Hippocampal formation (tissue), 2 donors: ENCODE measurements at regions not wholly inside any gene's neighbourhood (a gene's known extent, or its start where the extent isn't known, plus 50 kb on each side); places are given as distances from the start of the nearest gene placed in this dataset.

Experiments
- DNase-seq, 2 donors: peaks; one replicate each; lab custom pipeline; 2025; lab: John Stamatoyannopoulos, UW

DNA sequence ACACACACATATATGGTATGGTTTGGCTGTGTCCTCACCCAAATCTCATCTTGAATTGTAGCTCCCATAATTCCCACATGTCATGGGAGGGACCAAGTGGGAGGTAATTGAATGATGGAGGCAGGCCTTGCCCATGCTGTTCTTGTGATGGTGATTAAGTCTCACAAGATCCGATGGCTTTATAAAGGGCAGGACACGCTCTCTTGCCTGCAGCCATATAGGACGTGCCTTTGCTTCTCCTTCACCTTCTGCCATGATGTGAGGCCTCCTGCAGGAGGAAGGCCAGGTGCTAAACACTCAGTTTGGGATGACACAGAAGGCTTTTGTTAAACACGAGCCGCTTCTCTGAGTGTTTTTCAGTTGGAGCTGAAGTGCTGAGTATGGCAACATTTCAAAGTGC is 205.3 kb upstream of the KLF6 start:
- no peak for DNase-seq

DNA sequence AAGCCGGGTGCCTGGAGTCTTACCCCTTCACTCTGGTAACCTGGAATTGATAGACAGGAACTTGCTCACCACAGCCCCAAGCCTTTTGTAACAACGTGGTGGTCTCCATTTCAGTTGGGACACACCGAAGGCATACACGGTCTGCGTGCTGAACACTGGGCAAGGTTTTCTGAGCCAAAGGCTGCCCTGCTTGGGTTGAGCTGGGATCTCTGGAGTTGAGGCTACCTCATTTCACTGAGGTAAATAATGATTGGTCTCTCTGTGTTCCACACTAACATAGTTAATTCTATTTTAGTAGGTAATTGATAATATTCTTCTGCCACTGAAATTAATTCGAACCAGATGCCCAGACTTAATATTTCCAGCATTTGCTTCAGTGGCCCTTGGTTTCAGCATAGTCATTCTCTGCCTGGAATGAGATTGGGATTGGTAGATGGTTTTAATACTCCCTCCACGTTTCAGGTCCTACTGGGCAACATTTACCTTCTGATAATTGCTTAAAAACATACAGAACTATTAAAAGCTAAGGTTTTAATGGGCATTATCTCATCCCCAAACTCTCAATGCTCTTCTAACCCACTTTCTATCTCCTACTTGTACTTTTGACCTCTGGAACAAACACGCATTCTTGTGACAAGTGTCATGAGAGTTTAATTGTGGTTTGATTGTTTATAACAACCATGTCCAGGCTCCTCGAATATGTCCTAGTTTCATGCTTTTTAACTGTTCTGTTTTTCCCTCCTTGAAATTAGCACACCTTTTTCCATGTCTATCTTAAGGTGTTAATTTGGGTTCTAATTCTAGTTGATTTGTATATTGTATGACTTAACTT is 202.3 kb upstream of the KLF6 start:
- no peak for DNase-seq

DNA sequence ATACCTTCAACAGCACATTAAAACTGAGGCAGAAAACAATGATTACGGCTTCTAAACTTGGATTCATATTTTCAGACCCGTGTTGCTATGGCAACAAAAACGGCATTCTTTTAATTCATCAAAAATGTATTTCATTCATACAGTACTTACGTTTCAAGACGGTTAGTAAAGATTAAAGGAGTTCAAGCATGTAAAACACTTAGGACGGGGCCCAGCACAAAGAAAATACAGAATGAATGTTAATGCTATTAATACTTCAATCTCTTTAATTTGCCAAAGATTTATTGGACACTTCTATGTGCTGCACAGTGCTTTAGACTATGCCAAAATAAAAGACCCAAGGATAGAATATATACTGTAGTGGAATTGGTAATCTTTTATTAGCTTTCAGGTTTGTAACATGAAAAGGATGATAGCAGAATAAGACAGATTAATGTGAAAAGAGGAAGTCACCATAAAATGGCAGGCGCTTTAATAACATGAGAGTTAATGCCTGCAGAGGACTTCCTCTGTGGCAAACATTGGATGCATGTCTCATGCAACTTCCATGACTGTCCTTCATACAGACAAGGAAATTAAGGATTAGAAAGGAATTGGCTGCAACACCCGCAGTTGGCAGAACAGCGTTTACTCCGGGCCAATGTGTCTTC is 201.6 kb upstream of the KLF6 start:
- no peak for DNase-seq

DNA sequence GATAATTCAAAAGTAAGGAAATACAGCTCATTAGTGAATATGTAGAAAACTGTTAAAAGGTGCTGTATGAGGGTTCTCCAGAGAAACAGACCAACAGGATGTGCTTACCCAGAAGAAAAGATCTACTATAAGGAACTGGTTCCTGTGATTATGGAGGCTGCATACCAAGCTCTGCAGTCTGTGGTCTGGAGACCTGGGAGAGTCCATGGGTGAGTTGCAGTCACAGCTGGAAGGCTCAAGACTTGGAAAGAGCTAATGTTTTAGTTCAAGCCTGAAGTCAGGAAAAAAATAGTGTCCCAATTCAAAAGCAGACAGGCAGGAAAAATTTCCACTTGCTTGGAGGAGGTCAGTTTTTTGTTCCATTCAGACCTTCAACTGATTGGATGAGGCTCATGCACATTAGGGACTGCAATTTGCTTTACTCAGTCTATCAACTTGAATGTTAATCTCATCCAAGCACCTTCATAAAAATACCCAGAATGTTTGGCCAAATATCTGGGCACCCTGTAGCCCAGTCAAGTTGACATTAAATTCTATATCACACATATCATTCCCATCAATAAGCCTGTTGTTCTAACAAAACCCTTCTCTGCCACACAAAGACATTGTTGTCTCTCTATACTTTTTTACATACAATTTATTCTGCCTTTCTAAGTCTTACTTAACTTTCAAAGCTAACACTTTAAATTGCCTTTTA is 197.9 kb upstream of the KLF6 start:
- DNase-seq = no peak

DNA sequence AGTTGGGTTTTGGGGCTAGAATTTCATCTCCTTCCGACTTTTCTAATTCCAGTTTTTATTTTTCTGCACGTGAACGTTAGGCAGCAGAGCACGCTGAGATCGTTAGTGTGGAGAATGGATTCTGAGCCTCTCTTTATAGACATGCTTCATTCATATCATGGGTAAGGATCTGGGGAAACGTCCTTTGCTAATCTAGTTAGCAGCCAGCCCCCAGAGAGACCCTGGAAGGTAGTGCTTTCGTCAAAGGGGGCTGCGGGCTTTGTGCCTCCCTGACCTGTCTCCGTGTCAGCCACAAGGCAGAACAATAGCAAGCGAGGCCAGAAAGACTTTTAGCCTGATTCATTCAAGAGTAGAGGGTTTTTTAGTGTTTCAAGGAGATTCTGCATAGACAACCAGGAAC is 196.3 kb upstream of the KLF6 start:
- no peak for DNase-seq

DNA sequence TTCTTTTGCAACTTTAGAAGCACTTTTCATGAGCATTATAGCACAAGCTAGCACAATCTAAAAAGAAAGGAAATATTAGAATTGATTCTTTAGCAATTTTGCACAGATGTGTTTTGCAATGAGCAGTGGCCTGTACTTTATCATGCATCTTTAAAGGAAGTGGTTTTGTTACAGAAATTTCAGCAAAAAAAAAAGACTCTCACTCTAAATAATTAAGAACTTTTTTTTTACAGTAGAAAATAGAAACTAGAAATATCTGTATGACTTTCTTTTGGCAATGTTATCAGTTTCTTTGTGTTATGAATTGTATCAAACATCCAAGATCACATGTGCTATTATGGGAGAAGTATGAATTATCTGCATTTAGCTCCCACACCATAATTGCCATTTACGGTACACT is 195.7 kb upstream of the KLF6 start:
- no peak for DNase-seq

DNA sequence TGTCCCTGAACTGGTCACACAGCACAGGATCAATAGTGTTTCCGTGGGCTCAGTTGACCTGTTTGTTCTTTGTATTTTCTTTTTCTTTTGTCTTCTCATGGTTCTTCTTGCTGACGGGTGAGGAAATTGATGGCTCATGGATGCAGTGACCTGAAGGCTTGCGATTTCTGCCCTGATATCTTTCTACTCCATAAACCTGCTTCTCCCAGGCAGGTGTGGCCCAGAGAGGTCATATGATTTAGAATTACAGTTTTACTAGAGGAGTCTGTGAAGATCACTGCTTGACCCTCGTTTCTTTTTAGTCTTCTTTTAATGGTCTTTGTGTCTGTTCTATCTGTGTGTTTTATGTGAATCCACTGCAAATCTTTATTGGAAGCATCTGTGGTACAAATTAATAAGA is 195.1 kb upstream of the KLF6 start:
- DNase-seq = no peak

DNA sequence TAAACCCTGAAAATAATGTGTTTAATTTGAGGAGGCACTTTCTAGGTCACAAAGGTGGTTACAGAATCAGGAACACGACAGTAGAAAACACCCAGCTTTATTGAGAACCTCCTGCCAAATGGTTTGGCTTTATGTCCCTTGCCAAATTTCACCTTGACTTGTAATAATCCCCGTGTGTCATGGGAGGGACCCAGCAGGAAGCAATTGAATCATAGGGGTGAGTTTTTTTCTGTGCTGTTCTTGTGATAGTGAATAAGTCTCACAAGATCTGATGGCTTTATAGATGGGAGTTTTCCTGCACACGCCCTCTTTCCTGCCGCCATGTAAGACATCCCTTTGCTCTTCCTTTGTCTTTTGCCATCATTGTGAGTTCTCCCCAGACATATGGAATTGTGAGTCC is 193.8 kb upstream of the KLF6 start:
- DNase-seq = no peak

DNA sequence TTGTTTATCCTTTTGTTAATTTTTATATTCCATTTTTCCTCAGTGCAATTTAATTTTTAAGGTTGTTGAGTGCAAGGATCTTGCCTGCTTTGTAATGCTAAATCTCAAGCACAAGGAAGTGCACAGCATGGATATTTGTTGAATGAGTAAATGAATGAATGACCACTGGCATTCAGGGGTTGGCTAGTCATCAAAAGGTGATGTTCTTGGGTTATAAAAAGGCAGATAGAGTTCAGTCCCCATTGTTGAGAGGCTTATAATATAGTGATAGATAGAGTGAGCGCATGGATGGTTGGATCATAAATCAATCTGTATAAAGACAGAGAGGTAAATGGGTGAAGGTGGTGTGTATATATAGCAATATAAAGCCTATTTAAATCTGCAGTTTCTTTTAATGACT is 193.2 kb upstream of the KLF6 start:
- DNase-seq = no peak

DNA sequence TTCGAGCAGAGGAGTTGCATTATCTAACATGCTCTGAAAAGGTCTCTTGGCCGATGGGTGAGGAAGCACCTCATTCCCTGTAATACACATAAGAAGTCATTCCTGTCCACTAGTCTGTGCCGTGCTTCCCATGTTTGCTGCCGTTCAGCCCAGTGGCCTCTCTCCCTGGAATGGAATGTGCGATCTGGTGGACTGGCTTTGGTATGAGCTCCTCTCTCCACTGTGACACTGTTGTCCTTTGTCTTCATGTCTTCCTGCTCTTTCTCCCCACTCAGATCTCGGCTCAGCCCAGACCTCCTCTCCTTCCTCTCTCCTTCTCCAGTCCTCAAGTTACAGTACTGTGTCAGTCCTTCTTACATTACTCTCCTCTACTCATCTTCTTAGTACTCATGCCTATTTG is 192.8 kb upstream of the KLF6 start:
- DNase-seq = no peak

DNA sequence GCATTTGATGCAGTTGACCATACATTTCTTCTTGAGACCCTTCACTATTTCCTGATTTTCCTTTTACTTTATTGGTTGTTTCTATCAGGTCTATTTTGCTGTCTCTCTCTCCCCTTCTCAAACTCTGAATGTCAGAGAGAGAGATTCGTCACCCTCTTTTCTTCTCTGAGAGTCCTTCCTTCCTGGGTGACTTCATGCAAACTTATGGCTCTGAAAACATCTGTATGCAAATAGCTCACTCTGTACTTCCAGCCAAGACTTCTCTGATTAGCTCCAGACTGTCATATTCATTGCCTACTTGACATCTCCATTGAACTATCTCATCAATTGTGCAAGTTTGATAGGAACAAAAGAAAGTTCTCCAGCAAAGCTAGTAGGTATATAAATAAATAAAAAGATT is 191.7 kb upstream of the KLF6 start:
- no peak for DNase-seq

DNA sequence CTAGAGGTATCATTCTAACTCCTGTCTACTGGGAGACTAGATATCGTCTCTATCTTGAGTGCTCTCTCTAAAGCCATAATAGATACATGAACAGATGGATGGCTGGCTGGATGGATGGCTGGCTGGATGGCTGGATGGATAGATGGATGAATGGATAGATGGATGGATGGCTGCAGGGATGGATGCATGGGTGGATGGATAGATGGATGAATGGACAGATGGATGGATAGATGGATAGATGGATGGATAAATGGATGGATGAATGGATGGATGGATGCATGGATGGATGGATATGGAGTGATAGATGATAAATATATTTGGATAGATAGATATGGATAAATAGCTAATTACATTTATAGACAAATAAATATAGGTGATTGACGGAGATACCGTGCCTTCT is 191.2 kb upstream of the KLF6 start:
- DNase-seq = no peak

DNA sequence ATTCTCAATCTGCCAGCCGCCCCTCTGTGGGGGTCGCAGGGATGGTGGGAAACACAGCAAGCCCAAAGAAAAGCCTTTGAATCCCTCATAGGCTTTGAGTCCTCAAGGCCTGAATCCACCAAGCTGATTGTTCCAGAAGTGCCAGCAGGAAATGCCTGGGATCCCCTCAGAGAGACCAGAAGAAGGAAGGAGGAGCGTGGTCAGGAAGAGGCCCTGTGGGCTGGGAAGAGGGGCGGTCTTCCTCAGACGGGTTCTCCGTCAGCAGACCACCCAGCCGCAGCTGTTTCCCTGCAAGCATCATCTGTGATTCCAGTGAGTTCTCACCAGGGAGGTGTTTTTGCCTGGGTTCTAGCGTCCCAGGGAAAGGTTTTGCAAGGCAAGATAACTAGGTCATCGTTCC is 190.0 kb upstream of the KLF6 start:
- DNase-seq = no peak

DNA sequence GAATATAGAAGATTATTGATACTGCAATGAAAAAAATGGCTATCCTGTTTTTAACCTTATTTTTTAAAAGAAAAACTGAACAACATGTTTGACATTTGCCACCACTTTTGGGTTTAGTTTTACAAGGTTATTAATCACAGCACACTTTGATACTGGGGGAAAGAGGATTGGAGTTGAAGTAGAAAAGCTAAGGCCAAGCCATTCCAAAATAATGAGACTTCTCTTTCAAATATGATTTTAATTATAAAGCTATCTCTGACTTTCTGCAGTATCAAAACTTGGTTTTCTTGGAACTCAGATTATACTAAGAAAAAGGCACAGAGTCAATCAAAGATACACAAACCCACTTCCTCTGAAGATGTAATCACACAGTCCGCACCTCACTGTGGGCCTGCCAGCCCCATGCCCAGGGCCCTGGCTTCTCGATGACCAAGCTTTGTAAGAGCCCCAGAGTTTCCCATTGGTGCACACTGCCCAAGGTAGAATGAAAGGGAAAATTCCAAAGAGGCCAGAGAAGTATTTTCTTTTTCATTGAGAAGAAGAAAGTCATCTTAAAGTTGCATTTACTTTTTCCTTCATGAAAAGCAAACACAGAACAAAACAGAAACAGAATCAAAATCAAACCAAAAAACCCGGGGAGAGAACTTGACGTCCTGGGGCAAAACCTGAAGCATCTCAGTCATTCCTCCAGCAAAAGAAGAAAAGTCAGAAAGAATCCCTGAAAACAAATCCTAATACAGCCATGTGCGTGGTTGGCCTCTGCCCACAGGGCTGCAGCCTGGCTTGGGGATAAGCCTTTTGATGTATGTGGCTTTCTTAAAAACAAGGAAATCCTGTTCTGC is 187.7 kb upstream of the KLF6 start:
- no peak for DNase-seq

DNA sequence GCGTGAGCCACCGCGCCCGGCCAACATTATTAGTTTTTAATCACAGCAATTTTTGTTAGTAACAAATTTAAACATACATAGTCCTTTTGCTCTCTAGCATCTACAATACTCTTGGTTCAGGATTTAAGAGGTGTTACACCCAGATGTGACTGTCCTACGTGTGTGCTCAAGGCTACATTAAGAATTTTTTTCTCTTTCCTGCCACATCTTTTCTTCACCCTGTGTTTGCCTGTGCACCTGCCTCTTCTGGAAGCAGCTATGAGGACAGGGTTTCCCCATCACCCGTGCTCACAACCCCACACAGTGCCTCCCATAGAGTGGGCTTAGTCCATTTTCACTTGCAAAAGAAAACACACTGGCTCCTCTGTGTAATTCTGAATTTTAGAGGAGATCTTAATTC is 186.7 kb upstream of the KLF6 start:
- DNase-seq = no peak

DNA sequence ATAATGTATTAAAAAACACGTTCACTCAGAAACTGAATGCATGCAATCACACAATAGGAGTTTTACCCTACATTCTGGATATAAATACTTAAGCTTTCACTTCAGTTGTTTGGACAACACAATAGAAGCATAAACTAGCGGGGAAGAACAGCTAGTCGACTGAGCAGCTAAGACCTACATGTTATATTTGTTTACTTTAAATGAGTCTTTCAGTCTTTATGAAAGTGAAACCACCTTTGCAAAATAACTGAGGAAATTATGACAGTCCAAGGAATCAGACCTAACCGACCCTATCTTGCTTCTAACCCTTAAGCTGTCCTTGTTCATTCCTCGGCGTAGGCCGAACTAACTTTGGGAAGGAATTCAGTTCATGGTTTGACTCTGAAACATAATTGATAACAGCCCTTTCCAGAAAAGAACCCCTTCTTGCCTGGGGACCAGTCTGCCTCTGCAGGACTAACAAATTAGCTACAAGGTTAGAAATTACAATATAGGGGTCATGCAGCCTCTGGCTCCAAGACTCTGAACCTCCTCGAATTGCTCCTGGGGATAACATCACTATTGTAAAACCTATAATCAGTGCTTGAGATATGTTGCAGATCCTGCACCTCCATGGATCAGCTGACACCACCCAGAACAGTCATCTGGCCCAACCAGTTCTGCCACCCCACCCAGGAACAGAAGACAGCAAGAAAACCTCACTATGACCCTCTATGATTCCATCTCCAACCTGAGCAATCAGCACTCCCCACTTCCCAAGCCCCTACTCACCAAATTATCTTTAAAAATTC is 185.1 kb upstream of the KLF6 start:
- DNase-seq = no peak

DNA sequence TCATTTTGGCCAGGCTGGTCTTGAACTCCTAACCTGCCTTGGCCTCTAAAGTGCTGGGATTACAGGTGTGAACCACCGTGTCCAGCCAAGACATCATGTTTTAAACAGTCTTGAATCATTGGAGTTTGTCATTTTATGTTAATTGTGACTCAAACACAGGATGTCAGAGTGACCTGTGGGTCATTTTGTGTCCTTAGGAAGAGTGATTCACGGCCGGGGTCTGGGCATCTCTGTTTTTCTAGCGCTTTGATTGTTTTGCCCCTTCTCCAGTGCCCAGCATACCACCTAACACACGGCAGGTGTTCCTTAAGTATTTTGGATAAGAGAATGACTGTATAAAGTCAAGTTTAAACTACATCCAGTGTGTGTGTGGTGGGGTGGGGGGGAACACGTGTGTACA is 183.7 kb upstream of the KLF6 start:
- no peak for DNase-seq

DNA sequence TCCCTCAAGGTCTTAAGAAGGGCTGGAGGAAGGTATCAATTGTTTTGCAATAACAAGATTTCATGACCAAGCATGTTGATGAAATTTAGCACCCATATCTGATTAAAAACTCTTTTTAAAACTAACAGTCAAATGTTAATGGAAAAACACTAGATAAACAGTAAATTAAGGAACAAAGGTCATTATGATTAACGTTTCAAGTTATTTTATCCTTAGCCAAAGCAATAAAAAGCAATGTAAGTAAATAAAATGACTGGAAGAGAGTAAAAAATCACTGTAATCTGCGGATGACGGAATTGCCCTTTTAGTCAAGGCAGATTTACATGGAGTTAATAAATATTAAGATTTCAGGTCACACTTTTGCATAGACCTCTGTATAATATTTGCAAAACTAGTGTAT is 179.5 kb upstream of the KLF6 start:
- no peak for DNase-seq

DNA sequence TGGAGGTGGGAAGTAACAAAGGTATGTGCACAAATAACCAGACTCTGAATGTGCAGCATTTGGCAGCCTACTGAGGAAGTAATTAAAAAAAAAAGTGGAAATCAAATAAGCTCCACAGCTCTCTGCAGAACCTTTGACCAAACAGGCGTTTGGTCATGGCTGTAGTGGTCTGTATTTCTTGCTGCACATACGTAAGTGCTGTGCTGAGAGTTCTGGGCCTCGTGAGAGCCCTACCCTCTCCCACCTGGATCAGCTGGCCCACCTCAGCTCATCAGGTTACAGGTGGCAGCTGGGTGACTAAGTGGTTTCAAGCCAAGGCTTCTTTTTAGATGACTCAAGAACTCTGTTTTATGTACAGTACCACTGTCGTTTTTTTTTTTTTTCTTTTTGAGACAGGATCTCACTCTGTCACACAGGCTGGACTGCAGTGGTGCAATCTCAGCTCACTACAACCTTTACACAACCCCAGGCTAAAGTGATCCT is 178.2 kb upstream of the KLF6 start:
- no peak for DNase-seq

DNA sequence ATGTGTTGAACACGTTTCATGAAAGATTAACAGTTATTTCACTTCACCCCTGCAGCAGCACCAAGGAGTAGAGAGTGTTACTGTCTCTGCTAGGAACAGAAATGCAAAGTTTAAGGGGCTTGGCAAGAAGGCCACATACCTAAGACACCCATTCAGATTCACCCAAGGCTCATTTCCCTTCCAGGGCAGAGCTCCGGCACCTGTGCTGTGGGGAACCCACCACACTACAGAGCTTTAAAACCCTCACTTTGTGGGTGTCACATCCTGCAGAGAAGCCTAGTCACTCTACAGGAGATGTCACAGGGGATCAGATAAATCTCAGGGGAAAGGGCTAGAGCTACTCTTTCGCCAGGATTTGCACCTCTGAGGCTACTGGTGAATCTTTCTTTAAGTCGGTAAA is 176.1 kb upstream of the KLF6 start:
- no peak for DNase-seq

DNA sequence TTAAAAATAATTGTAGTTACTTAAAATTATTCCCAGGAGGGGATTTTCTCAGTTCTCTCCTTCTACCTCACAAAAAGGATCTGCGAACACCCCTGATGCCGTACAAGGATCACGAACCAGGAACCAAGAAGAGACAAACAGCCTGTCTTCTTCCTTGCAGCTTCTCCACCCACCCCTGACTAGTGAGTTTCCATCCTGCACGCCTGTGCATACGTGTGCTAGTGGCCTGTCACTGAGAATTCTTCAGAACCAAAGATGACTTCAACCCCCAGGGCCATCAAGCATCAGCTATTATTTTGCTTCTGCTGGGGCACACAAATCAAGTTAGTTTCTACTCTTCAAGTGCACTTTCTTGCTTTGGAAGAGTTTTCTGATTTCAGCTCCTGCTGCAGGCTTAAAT is 175.5 kb upstream of the KLF6 start:
- no peak for DNase-seq
